C4-2B (cell line): ENCODE measurements at regions not wholly inside any gene's neighbourhood (a gene's known extent, or its start where the extent isn't known, plus 50 kb on each side); places are given as distances from the start of the nearest gene placed in this dataset.

Experiments
- ZFX ChIP-seq: fragments of 450-650 bp; IDR thresholded peaks from 2 replicates; pipeline ENCODE4 v1.6.1; 2017
- TF ChIP-seq, protein P1 (sequence below): fragments of 450-650 bp; conservative IDR thresholded peaks from 2 replicates; pipeline ENCODE4 v1.5.1; 2017; ENCODE audit warnings: mild to moderate bottlenecking

DNA sequence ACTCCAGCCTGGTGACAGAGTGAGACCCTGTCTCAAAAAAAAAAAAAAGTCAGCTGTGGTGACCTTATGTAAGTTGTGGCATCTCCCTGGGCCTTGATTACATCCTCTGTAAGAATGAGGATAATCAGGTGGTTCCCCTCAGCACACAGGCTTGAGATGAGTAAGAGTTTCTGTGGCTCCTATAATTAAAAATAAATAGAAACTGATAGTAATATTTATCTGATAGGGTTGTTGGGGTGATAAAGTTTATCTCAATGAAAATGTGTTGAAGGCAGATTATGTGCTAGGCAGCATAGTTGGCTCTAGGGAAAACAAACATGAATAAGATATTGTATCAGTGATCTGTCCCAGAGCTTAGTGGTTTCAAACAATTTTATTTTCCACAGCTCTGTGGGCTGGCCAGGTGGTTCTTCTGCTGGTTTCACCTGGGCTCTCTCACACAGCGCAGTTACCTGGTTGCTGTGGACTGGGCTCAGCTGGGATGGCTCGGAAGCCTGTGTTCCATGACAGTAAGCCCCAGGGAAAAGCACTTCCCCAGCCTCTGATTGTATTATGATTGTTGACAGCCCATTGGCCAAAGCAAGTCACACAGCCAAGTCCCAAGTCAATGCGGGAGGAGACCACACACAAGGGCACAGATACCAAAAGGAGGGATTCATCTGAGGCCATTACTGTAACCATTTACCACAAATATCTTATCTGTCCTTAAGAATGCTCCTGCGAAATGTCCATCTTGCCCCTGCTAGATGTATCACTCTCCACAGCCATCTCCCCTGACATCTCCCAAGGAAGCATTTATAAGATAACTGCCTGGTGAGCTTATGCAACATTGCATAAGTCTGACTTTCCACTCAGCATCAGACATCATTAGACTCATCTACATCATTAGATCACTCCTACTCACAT, 151.7 kb downstream of the NUAK1 start:
- TF ChIP-seq, protein P1, sequence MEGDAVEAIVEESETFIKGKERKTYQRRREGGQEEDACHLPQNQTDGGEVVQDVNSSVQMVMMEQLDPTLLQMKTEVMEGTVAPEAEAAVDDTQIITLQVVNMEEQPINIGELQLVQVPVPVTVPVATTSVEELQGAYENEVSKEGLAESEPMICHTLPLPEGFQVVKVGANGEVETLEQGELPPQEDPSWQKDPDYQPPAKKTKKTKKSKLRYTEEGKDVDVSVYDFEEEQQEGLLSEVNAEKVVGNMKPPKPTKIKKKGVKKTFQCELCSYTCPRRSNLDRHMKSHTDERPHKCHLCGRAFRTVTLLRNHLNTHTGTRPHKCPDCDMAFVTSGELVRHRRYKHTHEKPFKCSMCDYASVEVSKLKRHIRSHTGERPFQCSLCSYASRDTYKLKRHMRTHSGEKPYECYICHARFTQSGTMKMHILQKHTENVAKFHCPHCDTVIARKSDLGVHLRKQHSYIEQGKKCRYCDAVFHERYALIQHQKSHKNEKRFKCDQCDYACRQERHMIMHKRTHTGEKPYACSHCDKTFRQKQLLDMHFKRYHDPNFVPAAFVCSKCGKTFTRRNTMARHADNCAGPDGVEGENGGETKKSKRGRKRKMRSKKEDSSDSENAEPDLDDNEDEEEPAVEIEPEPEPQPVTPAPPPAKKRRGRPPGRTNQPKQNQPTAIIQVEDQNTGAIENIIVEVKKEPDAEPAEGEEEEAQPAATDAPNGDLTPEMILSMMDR, result no peak
- no peak for TF ChIP-seq ZFX
